ENCODE measurements at regions not wholly inside any gene's neighbourhood (a gene's known extent, or its start where the extent isn't known, plus 50 kb on each side); places are given as distances from the start of the nearest gene placed in this dataset.

GRCh38 chr4:140315438-140315837 lies 58.0 kb upstream of the SCOC start:
- Histone ChIP-seq H3K27ac (ENCODE audit: low read depth, low read length) (no peak overlapping the region), H3K36me3 (ENCODE audit: control insufficient read depth in 1 of 2, insufficient read depth in 2 of 2, low read length in 2 of 2) (no peaks in the 10 kb centered on the region), H3K4me2 (ENCODE audit: low read length) (no peak overlapping the region), H3K4me1 (ENCODE audit: control insufficient read depth in 1 of 2, insufficient read depth in 2 of 2, low read length in 2 of 2) (no peaks in the 10 kb centered on the region), H3K27me3 (ENCODE audit: insufficient read depth, low read length) (no peaks in the 10 kb centered on the region), H2AFZ (ENCODE audit: low read depth, low read length, poor library complexity, severe bottlenecking) (no peak overlapping the region), H3K9me3 (ENCODE audit: control insufficient read depth in 1 of 2, insufficient read depth in 1 of 2, low read depth in 1 of 2, low read length in 2 of 2) (no peaks in the 10 kb centered on the region), H3K9ac (ENCODE audit: low read length) (no peak overlapping the region), H3K4me3 (replicated peaks in 1 of 2; ENCODE audit: low read depth in 1 of 2, low read length in 2 of 2) (no peak overlapping the region), H4K20me1 (ENCODE audit: insufficient read depth) (no peaks in the 10 kb centered on the region), H3K79me2 (ENCODE audit: insufficient read depth, low read length) (no peaks in the 10 kb centered on the region), H3K9me2 (ENCODE audit: insufficient read depth) (no peaks in the 10 kb centered on the region)
- RAD21 ChIA-PET (ENCODE audit: low non-redundant PET in 1 of 2, low total read pairs in 2 of 2, uncharacterized antibody in 2 of 2, unreplicated experiment in 2 of 2): no interaction called here
- POLR2A ChIA-PET: no interaction called here
- BruUV-seq (replicated peaks): no TSS peak
- no peak for ATAC-seq
- TF ChIP-seq, protein P1, sequence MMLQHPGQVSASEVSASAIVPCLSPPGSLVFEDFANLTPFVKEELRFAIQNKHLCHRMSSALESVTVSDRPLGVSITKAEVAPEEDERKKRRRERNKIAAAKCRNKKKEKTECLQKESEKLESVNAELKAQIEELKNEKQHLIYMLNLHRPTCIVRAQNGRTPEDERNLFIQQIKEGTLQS (IDR thresholded peaks at IDR 0.05): no peak
- TF ChIP-seq MAX (IDR thresholded peaks at IDR 0.05): no peak
- no peak for TF ChIP-seq CTCF (IDR thresholded peaks at IDR 0.05 in 2 of 3, conservative IDR thresholded peaks at IDR 0.05 in 1 of 3; ENCODE audit: borderline replicate concordance in 1 of 3, insufficient read depth in 1 of 3, low read depth in 2 of 3, low read length in 2 of 3)
- TF ChIP-seq EZH2phosphoT487 (IDR thresholded peaks at IDR 0.05; ENCODE audit: borderline replicate concordance): no peak
- CTCF ChIA-PET: interaction anchor here (0.8 kb wide), 1 partner anchor 15 kb away, joined by 3 read pairs; no protein-coding TSS in a partner anchor
- intact Hi-C loops (cut with micrococcal nuclease): no loop called here
- DNase-seq (ENCODE audit: low read depth, low spot score): no peak

- CTCF ChIA-PET: interaction anchor here (0.8 kb wide), 1 partner anchor 15 kb away, joined by 3 read pairs; no protein-coding TSS in a partner anchor
- Histone ChIP-seq H3K9ac (ENCODE audit: low read length) (no peak overlapping the region), H3K27me3 (ENCODE audit: insufficient read depth, low read length) (no peaks in the 10 kb centered on the region), H3K4me1 (ENCODE audit: control insufficient read depth in 1 of 2, insufficient read depth in 2 of 2, low read length in 2 of 2) (no peaks in the 10 kb centered on the region), H4K20me1 (ENCODE audit: insufficient read depth) (no peaks in the 10 kb centered on the region), H3K9me2 (ENCODE audit: insufficient read depth) (no peaks in the 10 kb centered on the region), H3K9me3 (ENCODE audit: control insufficient read depth in 1 of 2, insufficient read depth in 1 of 2, low read depth in 1 of 2, low read length in 2 of 2) (no peaks in the 10 kb centered on the region), H3K36me3 (ENCODE audit: control insufficient read depth in 1 of 2, insufficient read depth in 2 of 2, low read length in 2 of 2) (no peaks in the 10 kb centered on the region), H2AFZ (ENCODE audit: low read depth, low read length, poor library complexity, severe bottlenecking) (no peak overlapping the region), H3K4me3 (replicated peaks in 1 of 2; ENCODE audit: low read depth in 1 of 2, low read length in 2 of 2) (no peak overlapping the region), H3K79me2 (ENCODE audit: insufficient read depth, low read length) (no peaks in the 10 kb centered on the region), H3K27ac (ENCODE audit: low read depth, low read length) (no peak overlapping the region), H3K4me2 (ENCODE audit: low read length) (no peak overlapping the region)
- no peak for DNase-seq (ENCODE audit: low read depth, low spot score)
- POLR2A ChIA-PET: no interaction called here
- no TSS peak for BruUV-seq (replicated peaks)
- intact Hi-C loops (cut with micrococcal nuclease): no loop called here
- RAD21 ChIA-PET (ENCODE audit: low non-redundant PET in 1 of 2, low total read pairs in 2 of 2, uncharacterized antibody in 2 of 2, unreplicated experiment in 2 of 2): no interaction called here
- ATAC-seq: no peak
- TF ChIP-seq CBX3 (IDR thresholded peaks at IDR 0.05; ENCODE audit: low read depth) (no peak), POLR2A (IDR thresholded peaks at IDR 0.05; ENCODE audit: borderline replicate concordance, extremely low read depth, insufficient read depth, insufficient read length) (no peak), CTCF (IDR thresholded peaks at IDR 0.05 in 2 of 3, conservative IDR thresholded peaks at IDR 0.05 in 1 of 3; ENCODE audit: borderline replicate concordance in 1 of 3, insufficient read depth in 1 of 3, low read depth in 2 of 3, low read length in 2 of 3) (no peak), SIN3A (IDR thresholded peaks at IDR 0.05; ENCODE audit: low read depth) (no peak), ZFX (IDR thresholded peaks at IDR 0.05) (no peak), EGR1 (IDR thresholded peaks at IDR 0.05; ENCODE audit: low read depth) (no peak), JUND (IDR thresholded peaks at IDR 0.05) (no peak), TCF7L2 (IDR thresholded peaks at IDR 0.05; ENCODE audit: borderline replicate concordance, extremely low read depth, insufficient read depth, insufficient read length) (no peak), EZH2phosphoT487 (IDR thresholded peaks at IDR 0.05; ENCODE audit: borderline replicate concordance) (no peak)
- TF ChIP-seq, protein P2, sequence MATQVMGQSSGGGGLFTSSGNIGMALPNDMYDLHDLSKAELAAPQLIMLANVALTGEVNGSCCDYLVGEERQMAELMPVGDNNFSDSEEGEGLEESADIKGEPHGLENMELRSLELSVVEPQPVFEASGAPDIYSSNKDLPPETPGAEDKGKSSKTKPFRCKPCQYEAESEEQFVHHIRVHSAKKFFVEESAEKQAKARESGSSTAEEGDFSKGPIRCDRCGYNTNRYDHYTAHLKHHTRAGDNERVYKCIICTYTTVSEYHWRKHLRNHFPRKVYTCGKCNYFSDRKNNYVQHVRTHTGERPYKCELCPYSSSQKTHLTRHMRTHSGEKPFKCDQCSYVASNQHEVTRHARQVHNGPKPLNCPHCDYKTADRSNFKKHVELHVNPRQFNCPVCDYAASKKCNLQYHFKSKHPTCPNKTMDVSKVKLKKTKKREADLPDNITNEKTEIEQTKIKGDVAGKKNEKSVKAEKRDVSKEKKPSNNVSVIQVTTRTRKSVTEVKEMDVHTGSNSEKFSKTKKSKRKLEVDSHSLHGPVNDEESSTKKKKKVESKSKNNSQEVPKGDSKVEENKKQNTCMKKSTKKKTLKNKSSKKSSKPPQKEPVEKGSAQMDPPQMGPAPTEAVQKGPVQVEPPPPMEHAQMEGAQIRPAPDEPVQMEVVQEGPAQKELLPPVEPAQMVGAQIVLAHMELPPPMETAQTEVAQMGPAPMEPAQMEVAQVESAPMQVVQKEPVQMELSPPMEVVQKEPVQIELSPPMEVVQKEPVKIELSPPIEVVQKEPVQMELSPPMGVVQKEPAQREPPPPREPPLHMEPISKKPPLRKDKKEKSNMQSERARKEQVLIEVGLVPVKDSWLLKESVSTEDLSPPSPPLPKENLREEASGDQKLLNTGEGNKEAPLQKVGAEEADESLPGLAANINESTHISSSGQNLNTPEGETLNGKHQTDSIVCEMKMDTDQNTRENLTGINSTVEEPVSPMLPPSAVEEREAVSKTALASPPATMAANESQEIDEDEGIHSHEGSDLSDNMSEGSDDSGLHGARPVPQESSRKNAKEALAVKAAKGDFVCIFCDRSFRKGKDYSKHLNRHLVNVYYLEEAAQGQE (IDR thresholded peaks at IDR 0.05; ENCODE audit: low read depth): no peak
These were observed 58.4 kb upstream of the SCOC start for GRCh38 chr4:140315019-140315418.

Data from HCT116 (cell line).